Fibroblast of skin of abdomen (primary cell): ENCODE measurements at regions not wholly inside any gene's neighbourhood (a gene's known extent, or its start where the extent isn't known, plus 50 kb on each side); places are given as distances from the start of the nearest gene placed in this dataset.
"Not testable (repeated sequence)": the region's sequence is repeated elsewhere in the genome, so short reads cannot be mapped to it uniquely, and the experiment has no call there.

ENCODE experiments used
- DNase-seq: peaks from one replicate; pipeline ENCODE4 v3.0.0-alpha.2; 2013

- DNase-seq, result peak; percentile 53
Measured at GRCh38 chr5:125049721-125050702, 303.6 kb upstream of the ZNF608 start.

GRCh38 chr5:125050926-125051325, 304.5 kb upstream of the ZNF608 start:
- DNase-seq, result no peak

- no peak for DNase-seq
Measured at GRCh38 chr5:125052584-125052983, 306.1 kb upstream of the ZNF608 start.

DNA sequence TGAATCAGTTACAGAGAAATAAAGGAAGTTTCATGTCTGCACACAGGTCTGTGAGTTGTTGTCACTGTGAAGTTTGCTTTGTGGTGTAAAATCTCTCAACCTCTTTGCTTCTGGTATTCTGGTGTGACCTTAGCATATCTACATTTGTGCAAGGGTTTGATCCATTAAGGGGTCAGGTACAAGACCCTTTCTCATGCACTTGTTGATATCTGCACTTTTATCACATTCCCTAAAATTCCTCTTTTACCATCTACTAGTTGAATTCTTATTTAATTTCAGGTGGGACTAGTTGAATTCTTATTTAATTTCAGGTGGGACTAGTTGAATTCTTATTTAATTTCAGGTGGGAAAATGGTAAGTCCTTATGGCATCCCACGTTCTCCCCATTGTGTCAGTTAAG, 306.7 kb upstream of the ZNF608 start:
- no peak for DNase-seq

GRCh38 chr5:125054146-125054545, 307.7 kb upstream of the ZNF608 start:
- DNase-seq, result no peak

DNA sequence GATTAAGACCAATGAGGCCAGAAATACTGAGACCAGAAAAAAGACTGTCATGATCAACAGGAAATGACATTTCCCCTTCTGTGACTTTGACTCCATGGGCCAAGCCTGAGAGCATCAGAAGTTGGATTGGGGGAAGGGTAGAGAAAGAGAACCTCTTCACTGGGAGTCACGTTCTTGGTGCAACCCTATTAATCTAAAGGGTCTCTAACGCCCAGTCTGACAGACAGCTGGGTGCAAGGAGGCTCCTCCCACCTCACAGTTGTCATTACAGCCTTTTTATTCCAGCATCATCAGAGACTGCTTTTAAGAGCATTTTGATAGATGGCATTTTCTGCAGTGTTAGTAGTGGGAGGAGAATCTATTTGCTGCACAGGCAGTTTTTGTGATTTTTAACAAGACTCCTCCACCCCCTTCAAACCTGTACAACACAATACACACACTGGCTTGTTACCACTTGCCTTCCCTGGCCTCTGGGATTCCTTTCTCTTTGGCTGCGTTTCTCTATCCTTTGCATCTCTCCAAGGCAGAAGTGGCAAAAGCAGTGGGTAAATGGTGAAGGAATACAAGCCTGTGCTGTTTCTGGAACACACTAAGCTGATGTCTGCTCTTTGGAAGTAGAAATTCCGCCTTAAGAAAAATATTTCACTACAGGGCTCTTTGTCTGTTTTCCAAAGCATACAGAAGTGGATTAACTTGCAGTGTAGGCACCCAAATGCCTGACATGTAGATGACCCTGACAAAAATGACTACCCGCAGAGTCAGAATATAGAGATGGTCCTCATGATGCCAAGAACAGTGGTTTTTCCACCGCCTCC, 310.4 kb upstream of the ZNF608 start:
- no peak for DNase-seq

DNA sequence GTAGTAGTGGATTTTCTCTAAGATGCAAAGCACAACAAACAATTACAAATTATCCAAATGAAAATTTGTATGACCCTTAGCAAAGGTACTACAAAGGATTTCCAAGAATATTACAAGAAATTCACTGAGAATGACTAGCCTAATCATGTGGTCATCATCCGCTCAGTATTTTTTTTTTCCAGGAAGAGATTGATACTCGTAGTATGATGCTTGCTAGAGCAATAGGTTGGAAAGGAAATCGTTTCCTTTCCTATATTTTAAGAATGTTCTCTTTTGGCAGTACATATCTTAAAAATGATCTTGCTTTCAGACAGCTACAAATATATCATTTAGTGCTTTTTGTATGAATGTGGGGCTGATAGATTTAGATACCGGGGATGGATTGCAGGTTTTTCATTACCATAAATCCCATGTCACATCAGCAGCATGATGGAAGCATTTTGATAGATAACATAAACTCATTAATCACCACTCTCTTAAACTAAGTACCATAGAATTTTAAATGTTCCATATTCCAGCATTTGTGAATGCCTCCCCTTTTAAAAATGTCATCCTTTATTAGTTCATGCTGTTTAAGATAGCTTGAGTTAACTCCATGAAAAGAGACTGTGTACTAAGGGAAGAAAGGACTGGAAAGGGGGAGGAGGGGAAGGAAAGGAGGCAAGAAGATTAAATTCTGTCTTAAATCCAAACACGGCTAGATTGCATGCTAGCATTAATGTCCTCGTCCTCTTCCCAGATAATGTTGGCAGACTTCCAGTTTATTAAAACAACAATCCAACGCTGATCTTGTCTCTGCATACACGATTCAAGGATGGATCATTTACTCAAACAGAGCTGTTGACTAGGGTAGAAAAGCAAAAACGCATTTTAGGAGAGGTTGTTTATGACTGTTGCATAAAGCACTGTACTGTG, 311.7 kb upstream of the ZNF608 start:
- peak; percentile 62 for DNase-seq

DNA sequence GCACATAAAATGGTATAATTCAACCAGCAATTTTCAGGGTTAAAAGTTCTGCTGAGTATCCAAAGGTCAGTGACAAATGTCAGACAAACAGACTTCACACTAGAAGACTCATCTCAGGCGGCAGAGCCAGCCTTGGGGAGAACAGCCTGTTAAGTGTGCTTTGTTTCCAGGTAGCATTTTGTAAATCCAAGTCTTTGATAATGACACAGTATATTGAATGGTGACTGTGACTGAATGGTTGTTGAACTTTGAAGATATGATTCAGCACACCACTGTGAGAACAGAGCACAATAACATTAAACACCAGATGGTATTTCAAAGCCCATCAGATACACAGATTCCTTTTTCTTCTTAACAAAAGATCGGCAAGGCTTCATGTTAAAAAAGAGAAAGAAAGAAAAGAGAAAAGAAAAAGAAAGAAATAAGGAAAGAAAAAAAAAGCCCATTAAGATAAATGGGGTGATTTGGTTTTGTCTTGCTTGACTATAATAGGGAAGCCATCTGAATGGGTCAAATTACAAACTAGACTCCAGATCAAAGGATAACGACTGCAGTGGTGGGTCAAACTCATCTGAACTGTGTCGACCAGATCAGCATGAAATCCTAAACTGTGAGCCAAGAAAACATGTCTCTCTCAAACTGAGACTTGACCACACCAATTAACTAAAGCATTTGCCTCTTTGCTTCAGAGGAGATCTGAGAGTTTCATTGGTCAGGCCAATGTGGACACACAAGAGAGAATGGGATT, 313.0 kb upstream of the ZNF608 start:
- DNase-seq, result no peak

- DNase-seq, result no peak
Measured at GRCh38 chr5:125061726-125062125, 315.3 kb upstream of the ZNF608 start.

GRCh38 chr5:125064621-125065438, 318.4 kb upstream of the ZNF608 start:
- peak; percentile 68 for DNase-seq

- no peak for DNase-seq
Measured at GRCh38 chr5:125065741-125066140, 319.3 kb upstream of the ZNF608 start.

DNA sequence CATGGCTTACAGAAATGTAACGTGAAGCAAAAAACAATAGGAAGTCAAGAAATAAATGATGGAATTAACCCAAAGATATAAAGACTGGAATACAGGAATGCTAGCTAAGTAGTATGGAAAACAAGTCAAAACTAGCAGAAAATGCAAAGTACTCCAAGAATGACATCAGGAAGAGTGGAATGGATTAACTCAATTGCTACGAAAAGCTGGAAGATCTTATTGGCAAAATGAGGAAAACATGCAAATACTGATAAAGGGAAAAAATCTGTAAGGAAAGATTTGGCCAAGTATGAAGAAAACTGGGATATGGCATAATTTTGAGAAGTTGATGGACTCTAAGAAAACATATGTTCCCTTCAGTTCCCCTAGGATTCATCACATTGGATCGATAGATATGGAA, 324.5 kb upstream of the ZNF608 start:
- no peak for DNase-seq

- DNase-seq, result no peak
Measured at GRCh38 chr5:125073090-125073489, 326.7 kb upstream of the ZNF608 start.

- no peak for DNase-seq
Measured at GRCh38 chr5:125075567-125075966, 329.1 kb upstream of the ZNF608 start.

- not testable (repeated sequence) for DNase-seq
Measured at GRCh38 chr5:125079028-125079427, 332.6 kb upstream of the ZNF608 start.

GRCh38 chr5:125081101-125081500, 334.7 kb upstream of the ZNF608 start:
- peak; percentile 24 for DNase-seq

DNA sequence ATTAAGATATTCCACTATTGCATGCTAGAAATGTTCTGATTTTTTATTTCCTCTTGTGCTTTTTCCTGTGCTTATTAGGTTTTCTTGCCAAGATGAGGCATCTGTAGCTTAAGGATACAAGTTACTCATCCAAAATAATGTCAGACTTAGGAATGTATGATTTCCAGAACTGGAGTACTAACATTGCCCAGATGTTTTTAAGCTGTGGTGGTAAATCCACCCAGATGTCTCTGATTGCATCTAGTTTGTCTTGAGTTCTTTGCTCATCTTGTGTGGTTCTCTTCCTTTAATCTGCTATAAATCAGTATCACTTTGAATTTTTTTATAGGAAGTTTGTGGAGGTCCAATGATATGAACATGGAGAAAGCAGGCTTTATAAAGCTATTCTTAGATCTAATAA, 337.5 kb upstream of the ZNF608 start:
- DNase-seq, result peak; percentile 94

GRCh38 chr5:125085797-125086505, 339.5 kb upstream of the ZNF608 start:
- no peak for DNase-seq

GRCh38 chr5:125088522-125089105, 342.2 kb upstream of the ZNF608 start:
- DNase-seq, result no peak

GRCh38 chr5:125092138-125092537, 345.7 kb upstream of the ZNF608 start:
- DNase-seq, result not testable (repeated sequence)
